Head of caudate nucleus (tissue), 42 donors: ENCODE measurements at regions not wholly inside any gene's neighbourhood (a gene's known extent, or its start where the extent isn't known, plus 50 kb on each side); places are given as distances from the start of the nearest gene placed in this dataset.
"Not testable (repeated sequence)": the region's sequence is repeated elsewhere in the genome, so short reads cannot be mapped to it uniquely, and the experiment has no call there.

Experiments
- DNase-seq, 42 donors: peaks; one replicate each; pipeline versions ENCODE4 v3.0.0 to v3.0.0-alpha.2; 2020 to 2021; ENCODE audit warnings: mixed read lengths in 7 of 42
- intact Hi-C: fragments of 100-400 bp; cut with DNase I; formaldehyde crosslinking; loops from one replicate; pipeline ENCODE4 v1.15.0; 2022

GRCh38 chr18:51321696-51322095 lies 124.2 kb upstream of the MEX3C start:
- intact Hi-C loops, result no loop called here
- DNase-seq, result no peak

DNA sequence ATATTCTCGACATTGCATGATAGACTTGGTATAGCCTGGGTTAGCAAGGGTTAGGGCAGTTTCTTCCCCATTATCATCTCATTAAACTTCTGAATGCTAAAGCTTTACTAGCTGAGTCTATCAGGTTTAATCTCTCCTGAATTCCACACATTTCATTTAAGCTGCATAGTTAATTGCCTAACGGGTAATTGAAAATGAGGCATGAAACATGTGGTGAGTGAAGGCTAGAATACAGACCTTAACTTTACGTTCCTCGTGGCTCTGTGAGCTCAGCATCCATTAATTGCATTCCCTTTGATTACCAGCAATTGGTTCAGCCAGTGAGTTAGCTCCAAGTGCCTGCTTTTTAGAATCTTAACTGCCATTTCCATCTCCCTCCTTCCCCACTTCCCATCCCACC lies 126.5 kb upstream of the MEX3C start:
- no peak for DNase-seq
- intact Hi-C loops, result no loop called here

DNA sequence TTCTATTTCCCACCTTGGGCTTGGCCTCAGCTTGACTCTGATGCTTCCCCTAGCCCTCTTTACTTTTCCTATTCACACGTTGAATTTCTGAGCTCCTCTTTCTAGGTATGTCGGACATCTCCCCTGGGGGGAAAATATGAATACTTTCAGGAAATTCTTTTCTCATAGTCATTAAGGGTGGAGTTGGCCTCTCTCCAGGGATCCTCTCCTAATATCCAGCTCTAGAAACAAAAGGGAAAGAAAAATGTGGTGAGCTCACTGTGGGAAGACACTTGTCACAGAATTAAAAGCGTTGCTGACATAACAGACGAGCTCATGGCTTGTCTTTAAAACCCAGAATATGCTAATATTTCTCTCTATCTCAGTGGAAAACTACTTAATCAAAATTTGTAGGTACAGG lies 132.7 kb upstream of the MEX3C start:
- peak in 11 of 42 donors; percentile 4 to 42 (median 18) for DNase-seq
- intact Hi-C loops, result no loop called here

- intact Hi-C loops, result no loop called here
- DNase-seq, result no peak
Measured at GRCh38 chr18:51330739-51331138, 133.3 kb upstream of the MEX3C start.

DNA sequence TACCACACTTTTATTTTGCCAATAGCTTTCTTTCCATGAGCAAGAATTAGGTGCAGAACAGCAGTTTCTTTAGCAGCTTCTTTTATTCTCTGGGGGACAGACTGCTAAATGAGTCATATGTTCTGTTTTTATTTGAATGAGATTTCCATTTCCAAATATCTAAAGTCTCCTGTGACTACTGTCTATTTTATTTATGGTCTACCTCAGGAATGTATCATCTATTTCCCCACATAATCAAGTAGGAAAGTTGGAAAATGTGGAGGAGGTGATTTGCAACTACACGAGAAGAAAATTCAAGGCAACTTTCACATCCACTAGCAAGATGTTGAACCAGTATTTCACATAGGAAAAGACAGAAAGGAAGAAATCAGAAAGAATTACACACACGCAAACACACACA lies 139.9 kb upstream of the MEX3C start:
- intact Hi-C loops, result no loop called here
- no peak for DNase-seq

DNA sequence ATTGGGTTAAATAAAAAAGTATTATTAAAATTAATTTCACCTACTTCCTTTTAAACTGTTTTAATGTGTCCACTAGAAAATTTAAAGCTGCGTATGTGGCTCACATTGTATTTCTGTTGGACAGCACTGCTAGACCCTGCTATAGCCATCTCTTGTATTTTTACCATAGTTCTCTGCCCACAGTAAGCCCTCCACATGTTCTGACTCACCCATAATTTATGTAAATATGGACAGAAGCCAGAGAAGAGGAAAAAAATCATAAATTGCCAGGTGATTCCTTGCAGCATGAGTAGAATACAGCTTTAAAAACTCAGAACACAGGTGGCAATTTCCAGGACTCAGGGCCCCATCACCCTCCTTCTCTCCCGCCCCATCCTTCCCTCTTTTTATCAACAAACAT lies 142.4 kb upstream of the MEX3C start:
- intact Hi-C loops, result no loop called here
- DNase-seq, result no peak

DNA sequence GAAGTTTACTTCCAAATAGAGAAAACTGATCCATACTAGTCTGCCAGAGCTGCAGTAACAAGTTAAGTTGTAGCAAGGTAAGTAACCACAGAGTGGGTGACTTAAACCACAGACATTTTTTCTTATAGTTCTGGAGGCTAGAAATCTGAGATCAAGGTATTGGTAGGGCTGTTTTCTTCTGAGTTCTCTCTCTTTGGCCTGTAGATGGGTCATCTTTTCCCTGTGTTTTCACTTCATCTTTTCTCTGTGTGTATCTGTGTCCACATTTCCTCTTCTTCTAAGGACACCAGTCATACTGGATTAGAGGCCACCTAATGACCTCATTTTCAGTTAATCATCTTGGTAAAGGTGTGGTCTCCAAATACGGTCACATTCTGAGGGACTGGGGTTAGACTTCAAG lies 142.9 kb upstream of the MEX3C start:
- intact Hi-C loops, result no loop called here
- no peak for DNase-seq

- intact Hi-C loops, result no loop called here
- DNase-seq, result peak in 4 of 42 donors; percentile 9 to 45 (median 14)
Measured at GRCh38 chr18:51342815-51343214, 145.3 kb upstream of the MEX3C start.

DNA sequence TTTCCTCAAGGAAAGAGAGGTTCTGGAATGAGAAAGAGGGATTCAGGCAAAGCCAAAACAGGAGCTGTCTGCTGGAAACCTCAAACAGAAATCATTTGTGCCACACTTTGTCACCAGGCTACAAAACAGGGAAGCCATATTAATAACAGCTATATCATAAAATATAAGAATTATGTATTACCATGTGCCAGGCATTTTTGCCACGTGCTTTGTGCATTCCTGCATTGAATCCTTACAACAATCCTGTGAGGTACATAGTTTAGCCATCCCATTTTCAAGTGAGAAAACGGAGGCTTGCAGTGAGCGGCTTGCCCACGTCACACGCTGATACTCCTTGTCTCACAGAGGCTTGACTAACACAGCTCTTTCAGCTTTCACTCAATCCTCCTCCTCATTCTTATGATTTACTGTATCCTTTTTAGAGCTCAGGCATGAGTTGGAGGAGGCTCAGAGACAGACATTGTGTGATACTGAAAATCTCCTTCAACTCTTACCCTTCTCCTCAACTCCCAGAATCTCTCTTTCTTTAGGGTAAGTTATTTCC lies 148.4 kb upstream of the MEX3C start:
- peak in 35 of 42 donors; percentile 10 to 82 (median 40) for DNase-seq
- intact Hi-C loops, result no loop called here

GRCh38 chr18:51346404-51346803 lies 148.9 kb upstream of the MEX3C start:
- intact Hi-C loops, result no loop called here
- DNase-seq, result no peak

GRCh38 chr18:51350081-51350480 lies 152.6 kb upstream of the MEX3C start:
- intact Hi-C loops, result no loop called here
- no peak for DNase-seq

- intact Hi-C loops, result no loop called here
- no peak for DNase-seq
Measured at GRCh38 chr18:51355841-51356240, 158.4 kb upstream of the MEX3C start.

DNA sequence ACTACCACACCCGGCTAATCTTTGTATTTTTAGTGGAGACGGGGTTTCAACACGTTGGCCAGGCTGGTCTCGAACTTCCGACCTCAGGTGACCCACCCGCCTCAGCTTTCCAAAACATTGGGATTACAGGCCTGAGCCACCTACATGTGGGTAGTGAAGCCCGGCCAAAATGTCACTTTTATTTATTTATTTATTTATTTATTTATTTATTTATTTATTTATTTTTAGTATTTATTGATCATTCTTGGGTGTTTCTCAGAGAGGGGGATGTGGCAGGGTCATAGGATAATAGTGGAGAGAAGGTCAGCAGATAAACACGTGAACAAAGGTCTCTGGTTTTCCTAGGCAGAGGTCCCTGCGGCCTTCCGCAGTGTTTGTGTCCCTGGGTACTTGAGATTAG lies 162.8 kb upstream of the MEX3C start:
- intact Hi-C loops, DNase-seq: not testable (repeated sequence)

DNA sequence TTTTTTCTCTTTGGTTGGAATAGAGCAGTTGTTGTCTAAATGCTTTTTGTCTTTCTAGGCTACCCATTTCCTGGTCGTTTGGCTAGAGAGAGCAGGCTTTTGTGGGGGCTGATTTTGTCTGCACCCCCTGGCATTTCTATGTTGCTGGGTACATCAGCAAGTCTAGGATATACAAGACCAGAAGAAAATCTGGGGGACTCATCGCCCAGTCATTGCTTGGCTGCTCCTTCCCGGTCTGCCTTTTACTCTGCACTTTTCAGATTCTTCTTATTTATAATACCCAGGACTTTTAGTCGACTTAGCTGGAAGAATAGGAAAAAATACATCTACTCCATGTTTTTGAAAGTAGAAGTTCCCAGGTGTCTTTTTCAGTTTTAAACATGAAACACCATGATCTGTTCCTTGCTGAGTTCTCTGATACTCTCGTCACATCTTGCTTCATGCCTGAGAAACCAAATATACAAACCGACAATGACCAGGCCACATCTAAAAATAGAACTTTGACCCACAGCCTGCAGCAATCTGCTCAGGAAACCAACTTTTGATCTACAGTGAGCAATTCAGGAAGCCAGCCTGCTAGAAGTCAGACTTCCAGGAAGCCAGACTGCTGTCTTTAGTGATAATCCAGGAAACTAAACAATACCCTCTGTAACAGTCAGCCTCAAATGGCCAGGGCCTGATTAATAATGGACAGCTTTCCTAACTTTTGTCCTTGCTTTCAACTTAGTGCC lies 163.8 kb upstream of the MEX3C start:
- DNase-seq, result no peak
- intact Hi-C loops, result no loop called here

DNA sequence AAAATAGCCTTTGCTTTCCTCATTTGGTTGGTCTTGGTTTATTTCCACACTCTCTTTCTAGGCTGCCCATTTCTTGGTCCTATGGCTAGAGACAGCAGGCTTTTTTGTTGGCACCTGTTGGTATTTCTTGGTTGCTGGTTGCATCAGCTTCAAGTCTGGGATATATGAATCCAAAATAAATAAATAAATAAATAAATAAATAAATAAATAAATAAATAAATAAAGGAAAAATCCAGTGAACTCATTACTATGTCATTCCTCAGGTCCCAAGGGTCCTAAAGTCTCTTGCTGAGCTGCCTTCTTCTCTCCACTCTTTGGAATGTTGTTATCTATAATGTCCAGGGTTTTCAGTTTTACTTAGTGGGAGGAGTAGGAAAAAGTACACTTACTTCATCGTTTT lies 165.9 kb upstream of the MEX3C start:
- intact Hi-C loops, result no loop called here
- no peak for DNase-seq

GRCh38 chr18:51370996-51371395 lies 173.5 kb upstream of the MEX3C start:
- intact Hi-C loops, result no loop called here

DNA sequence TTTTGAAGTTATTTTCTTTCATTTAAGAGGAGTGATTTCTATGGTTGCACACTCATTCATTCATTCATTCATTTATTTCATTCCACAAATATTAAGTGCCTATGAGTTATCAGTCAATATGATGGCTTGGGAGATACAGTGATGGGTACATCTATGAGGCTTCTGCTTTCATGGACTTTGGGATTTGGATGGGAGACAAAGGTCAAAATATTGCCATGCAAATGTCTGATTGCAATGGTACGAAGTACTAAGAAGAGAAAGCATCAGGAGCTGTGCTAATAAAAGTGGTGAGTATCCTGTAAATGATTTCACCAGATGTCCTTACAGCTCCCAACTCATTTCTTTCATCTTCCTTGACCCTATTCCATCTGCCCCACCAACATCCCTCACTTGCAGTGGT lies 174.4 kb upstream of the MEX3C start:
- DNase-seq, result no peak
- intact Hi-C loops, result no loop called here

More at GRCh38 chr18:51370996-51371395, 173.5 kb upstream of the MEX3C start:
- DNase-seq, result no peak

- intact Hi-C loops, result no loop called here
- DNase-seq, result no peak
Measured at GRCh38 chr18:51382081-51382480, 184.6 kb upstream of the MEX3C start.

GRCh38 chr18:51383116-51383515 lies 185.6 kb upstream of the MEX3C start:
- intact Hi-C loops, result no loop called here
- peak in 1 of 42 donors; percentile 16 for DNase-seq

- intact Hi-C loops, result no loop called here
- DNase-seq, result no peak
Measured at GRCh38 chr18:51383711-51384110, 186.2 kb upstream of the MEX3C start.

DNA sequence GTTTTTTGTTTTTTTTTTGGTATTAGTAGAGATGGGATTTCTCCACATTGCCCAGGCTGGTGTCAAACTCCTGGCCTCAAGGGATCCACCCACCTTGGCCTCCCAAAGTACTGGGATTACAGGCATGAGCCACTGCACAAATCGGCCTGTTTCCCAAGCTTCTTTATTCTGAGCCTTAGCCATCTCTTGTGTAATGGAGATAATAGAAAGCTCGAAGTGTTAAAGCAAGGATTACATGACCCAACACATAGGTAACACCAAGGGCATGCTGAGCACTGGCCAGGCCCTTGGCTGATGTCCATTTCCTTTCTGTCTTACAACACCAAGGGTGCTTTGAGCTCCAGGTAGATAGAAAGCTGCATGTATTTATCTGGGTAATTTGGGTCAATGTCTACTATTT lies 187.8 kb upstream of the MEX3C start:
- intact Hi-C loops, result no loop called here
- no peak for DNase-seq
